K562 (cell line): ENCODE measurements at regions not wholly inside any gene's neighbourhood (a gene's known extent, or its start where the extent isn't known, plus 50 kb on each side); places are given as distances from the start of the nearest gene placed in this dataset.

ENCODE experiments used
- C11orf30 ChIP-seq: fragments of 450-650 bp; IDR thresholded peaks from 2 replicates; pipeline ENCODE4 v1.6.1; 2016; ENCODE audit warnings: low read depth, mild to moderate bottlenecking
- CREB3L1 ChIP-seq: fragments of 450-650 bp; IDR thresholded peaks from 2 replicates; pipeline ENCODE4 v1.6.1; 2014; ENCODE audit warnings: low read depth, mild to moderate bottlenecking, moderate library complexity, borderline replicate concordance
- CTCF ChIP-seq, 3 experiments: IDR thresholded peaks in 2 of 3; conservative IDR thresholded peaks in 1 of 3; 2 replicates each; pipeline ENCODE4 v1.5.1; 2011 to 2012; ENCODE audit warnings: low read length in 3 of 3, mild to moderate bottlenecking in 3 of 3, control low read depth in 2 of 3, improper control_type of control experiment in 1 of 3, inconsistent platforms in 1 of 3, low read depth in 1 of 3, mixed read lengths in 1 of 3, moderate library complexity in 1 of 3; ENCODE audit not compliant: insufficient read depth in 2 of 3
- ELF4 ChIP-seq: fragments of 450-650 bp; formaldehyde crosslinking; IDR thresholded peaks from 2 replicates; pipeline ENCODE4 v1.4.0; 2022; ENCODE audit warnings: missing genetic modification characterization
- FIP1L1 ChIP-seq: fragments of 200-400 bp; formaldehyde crosslinking; IDR thresholded peaks from 2 replicates; pipeline ENCODE4 v1.6.1; 2018; ENCODE audit warnings: mild to moderate bottlenecking, low read depth, low read length; ENCODE audit not compliant: poor library complexity, severe bottlenecking
- KDM1A ChIP-seq, 2 experiments: fragments of 450-650 bp; IDR thresholded peaks; 2 replicates each; pipeline ENCODE4 v1.6.1; 2016; ENCODE audit warnings: mild to moderate bottlenecking in 2 of 2
- MTA1 ChIP-seq: fragments of 450-650 bp; IDR thresholded peaks from 2 replicates; pipeline ENCODE4 v1.6.1; 2017; ENCODE audit warnings: borderline replicate concordance
- MTA3 ChIP-seq: fragments of 450-650 bp; formaldehyde crosslinking; IDR thresholded peaks from 2 replicates; pipeline ENCODE4 v1.6.1; 2017; ENCODE audit warnings: mild to moderate bottlenecking, borderline replicate concordance
- NCOA6 ChIP-seq: fragments of 450-650 bp; IDR thresholded peaks from 2 replicates; pipeline ENCODE4 v1.6.1; 2017; ENCODE audit warnings: mild to moderate bottlenecking
- POLR2A ChIP-seq: fragments of 450-650 bp; conservative IDR thresholded peaks from 2 replicates; pipeline ENCODE4 v1.6.1; 2016
- TARDBP ChIP-seq: fragments of 450-650 bp; IDR thresholded peaks from 2 replicates; pipeline ENCODE4 v1.6.1; 2016

GRCh38 chr16:54490112-54490488 is 203.5 kb upstream of the IRX3 start:
- TF ChIP-seq C11orf30: no peak
- TF ChIP-seq POLR2A: no peak
- TF ChIP-seq MTA1: no peak
- no peak for TF ChIP-seq FIP1L1
- no peak for TF ChIP-seq TARDBP
- no peak for TF ChIP-seq NCOA6
- no peak for TF ChIP-seq ELF4 (CRISPR knock-in tag)
- no peak for TF ChIP-seq KDM1A (IDR thresholded peaks at IDR 0.05)
- TF ChIP-seq CTCF (IDR thresholded peaks at IDR 0.05 in 2 of 3, conservative IDR thresholded peaks at IDR 0.05 in 1 of 3; ENCODE audit: insufficient read depth in 2 of 3, low read depth in 1 of 3, low read length in 3 of 3): no peak
- TF ChIP-seq MTA3: no peak
- TF ChIP-seq CREB3L1: no peak
